ENCODE measurements at regions not wholly inside any gene's neighbourhood (a gene's known extent, or its start where the extent isn't known, plus 50 kb on each side); places are given as distances from the start of the nearest gene placed in this dataset.

DNA sequence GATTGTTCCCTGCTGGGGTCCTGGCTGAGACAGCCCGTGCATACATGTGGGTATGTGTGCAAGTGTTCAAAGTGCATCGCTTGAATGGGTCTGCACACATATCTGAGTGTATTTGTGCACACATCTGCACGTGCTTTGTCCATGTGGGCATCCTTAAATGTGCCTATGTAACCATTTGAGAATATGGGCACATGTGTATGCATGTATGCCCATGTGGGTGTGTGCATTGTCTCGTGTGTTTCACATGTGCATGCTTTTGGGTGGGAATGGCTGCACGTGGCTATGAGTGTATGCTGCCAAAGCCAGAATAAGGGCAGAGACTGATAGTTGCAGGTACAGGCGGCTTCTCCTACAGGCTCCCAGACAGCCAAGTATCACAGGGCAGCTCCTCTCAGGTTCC, 107.3 kb downstream of the LHX2 start:
- DNase-seq (ENCODE audit: low spot score), result no peak
- Histone ChIP-seq H3K9ac (ENCODE audit: low read depth in 1 of 2, low read length in 2 of 2) (no peak overlapping the region), H3K4me3 (ENCODE audit: low read depth in 1 of 3, low read length in 3 of 3) (no peak overlapping the region), H3K9me3 (ENCODE audit: control insufficient read depth in 4 of 4, low read length in 3 of 4) (peaks cover 0 to 8% (median 0%) of the 10 kb centered on the region in 4 donors), H3K4me1 (ENCODE audit: control insufficient read depth in 4 of 4, insufficient read depth in 4 of 4, low read length in 3 of 4) (no peaks in the 10 kb centered on the region), H3K27me3 (ENCODE audit: control insufficient read depth in 4 of 4, insufficient read depth in 4 of 4, low read length in 3 of 4) (no peaks in the 10 kb centered on the region), H3K27ac (ENCODE audit: low read depth in 1 of 2, low read length in 2 of 2) (no peak overlapping the region), H3K36me3 (ENCODE audit: control insufficient read depth in 4 of 4, insufficient read depth in 3 of 4, low read depth in 1 of 4, low read length in 3 of 4) (no peaks in the 10 kb centered on the region)
- WGBS, result 68% methylated on average over 6 of the region's 6 CpGs
- TF ChIP-seq JUND (IDR thresholded peaks at IDR 0.05) (no peak), SP1 (IDR thresholded peaks at IDR 0.05) (no peak), FOXA1 (IDR thresholded peaks at IDR 0.05) (no peak), EGR1 (IDR thresholded peaks at IDR 0.05; ENCODE audit: low read depth in 2 of 2) (no peak), RAD21 (IDR thresholded peaks at IDR 0.05) (no peak)

- Histone ChIP-seq H3K4me3 (ENCODE audit: low read depth in 1 of 3, low read length in 3 of 3) (no peak overlapping the region), H3K9ac (ENCODE audit: low read depth in 1 of 2, low read length in 2 of 2) (no peak overlapping the region), H3K9me3 (ENCODE audit: control insufficient read depth in 4 of 4, low read length in 3 of 4) (peaks cover 0 to 8% (median 0%) of the 10 kb centered on the region in 4 donors), H3K27me3 (ENCODE audit: control insufficient read depth in 4 of 4, insufficient read depth in 4 of 4, low read length in 3 of 4) (no peaks in the 10 kb centered on the region), H3K36me3 (ENCODE audit: control insufficient read depth in 4 of 4, insufficient read depth in 3 of 4, low read depth in 1 of 4, low read length in 3 of 4) (no peaks in the 10 kb centered on the region), H3K4me1 (ENCODE audit: control insufficient read depth in 4 of 4, insufficient read depth in 4 of 4, low read length in 3 of 4) (no peaks in the 10 kb centered on the region), H3K27ac (ENCODE audit: low read depth in 1 of 2, low read length in 2 of 2) (no peak overlapping the region)
- no peak for DNase-seq (ENCODE audit: low spot score)
- 67% methylated on average over 3 of the region's 3 CpGs for WGBS
- TF ChIP-seq GABPA (IDR thresholded peaks at IDR 0.05 in 1 of 2, conservative IDR thresholded peaks at IDR 0.05 in 1 of 2) (no peak), HNF4G (IDR thresholded peaks at IDR 0.05) (no peak), FOXA1 (IDR thresholded peaks at IDR 0.05) (no peak), HNF4A (conservative IDR thresholded peaks at IDR 0.05) (no peak), ZBTB33 (IDR thresholded peaks at IDR 0.05) (no peak), EGR1 (IDR thresholded peaks at IDR 0.05; ENCODE audit: low read depth in 2 of 2) (no peak), YY1 (IDR thresholded peaks at IDR 0.05) (no peak), FOXA2 (IDR thresholded peaks at IDR 0.05) (no peak), SP1 (IDR thresholded peaks at IDR 0.05) (no peak), REST (IDR thresholded peaks at IDR 0.05) (no peak), NR2F2 (IDR thresholded peaks at IDR 0.05) (no peak), RXRA (IDR thresholded peaks at IDR 0.05) (no peak)
- TF ChIP-seq, protein P1, sequence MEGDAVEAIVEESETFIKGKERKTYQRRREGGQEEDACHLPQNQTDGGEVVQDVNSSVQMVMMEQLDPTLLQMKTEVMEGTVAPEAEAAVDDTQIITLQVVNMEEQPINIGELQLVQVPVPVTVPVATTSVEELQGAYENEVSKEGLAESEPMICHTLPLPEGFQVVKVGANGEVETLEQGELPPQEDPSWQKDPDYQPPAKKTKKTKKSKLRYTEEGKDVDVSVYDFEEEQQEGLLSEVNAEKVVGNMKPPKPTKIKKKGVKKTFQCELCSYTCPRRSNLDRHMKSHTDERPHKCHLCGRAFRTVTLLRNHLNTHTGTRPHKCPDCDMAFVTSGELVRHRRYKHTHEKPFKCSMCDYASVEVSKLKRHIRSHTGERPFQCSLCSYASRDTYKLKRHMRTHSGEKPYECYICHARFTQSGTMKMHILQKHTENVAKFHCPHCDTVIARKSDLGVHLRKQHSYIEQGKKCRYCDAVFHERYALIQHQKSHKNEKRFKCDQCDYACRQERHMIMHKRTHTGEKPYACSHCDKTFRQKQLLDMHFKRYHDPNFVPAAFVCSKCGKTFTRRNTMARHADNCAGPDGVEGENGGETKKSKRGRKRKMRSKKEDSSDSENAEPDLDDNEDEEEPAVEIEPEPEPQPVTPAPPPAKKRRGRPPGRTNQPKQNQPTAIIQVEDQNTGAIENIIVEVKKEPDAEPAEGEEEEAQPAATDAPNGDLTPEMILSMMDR (IDR thresholded peaks at IDR 0.05; ENCODE audit: low read depth, low read length, missing input control), result no peak
- TF ChIP-seq, protein P2, sequence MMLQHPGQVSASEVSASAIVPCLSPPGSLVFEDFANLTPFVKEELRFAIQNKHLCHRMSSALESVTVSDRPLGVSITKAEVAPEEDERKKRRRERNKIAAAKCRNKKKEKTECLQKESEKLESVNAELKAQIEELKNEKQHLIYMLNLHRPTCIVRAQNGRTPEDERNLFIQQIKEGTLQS (IDR thresholded peaks at IDR 0.05), result no peak
Measured at GRCh38 chr9:124120272-124120671, 108.7 kb downstream of the LHX2 start.

Data from liver (tissue), 8 donors.